PC-9 (cell line): ENCODE measurements at regions not wholly inside any gene's neighbourhood (a gene's known extent, or its start where the extent isn't known, plus 50 kb on each side); places are given as distances from the start of the nearest gene placed in this dataset.

Experiments used
- BruUV-seq: library from RNA; stranded (reverse); fragments of 400-500 nt; replicated peaks from 2 replicates; lab custom pipeline; 2021; lab: Mats Ljungman, UMichigan
- CTCF ChIA-PET: fragments of 300-600 bp; sonication (Branson Sonifier 250); formaldehyde crosslinking; loops from one replicate; lab custom pipeline; 2022; ENCODE audit warnings: antibody characterized with exemption; lab: Charles Lee
- POLR2A ChIA-PET: fragments of 300-600 bp; sonication (Branson Sonifier 250); formaldehyde crosslinking; loops from one replicate; lab custom pipeline; 2022; ENCODE audit warnings: antibody characterized with exemption; ENCODE audit not compliant: unreplicated experiment; lab: Charles Lee
- DNase-seq, 2 experiments: peaks; one replicate each; pipeline versions ENCODE4 v3.0.0 to v3.0.0-alpha.2; 2015 to 2022; ENCODE audit warnings: mixed read lengths in 1 of 2
- H2AFZ ChIP-seq: fragments of 200-600 bp; sonication (generic); 2 replicates; pipeline ENCODE4 v1.8.1; 2017; ENCODE audit warnings: antibody characterized with exemption
- H3F3A ChIP-seq: fragments of 200-600 bp; sonication (generic); 2 replicates; pipeline ENCODE4 v1.8.1; 2017; ENCODE audit warnings: antibody characterized with exemption, mild to moderate bottlenecking, low read depth; ENCODE audit not compliant: insufficient read depth
- H3K27ac ChIP-seq: fragments of 200-600 bp; sonication (generic); 2 replicates; pipeline ENCODE4 v1.6.1; 2016; ENCODE audit warnings: mixed run types
- H3K27me3 ChIP-seq: fragments of 200-600 bp; sonication (generic); 2 replicates; pipeline ENCODE4 v1.6.1; 2016; ENCODE audit warnings: low read depth, mixed run types; ENCODE audit not compliant: insufficient read depth
- H3K36me3 ChIP-seq: fragments of 200-600 bp; sonication (generic); 2 replicates; pipeline ENCODE4 v1.6.1; 2016; ENCODE audit warnings: low read depth, mixed run types
- H3K4me1 ChIP-seq: fragments of 200-600 bp; sonication (generic); replicated peaks from 2 replicates; pipeline ENCODE4 v1.6.1; 2016; ENCODE audit warnings: mixed run types; ENCODE audit not compliant: insufficient read depth
- H3K4me2 ChIP-seq: fragments of 200-600 bp; sonication (generic); 2 replicates; pipeline ENCODE4 v1.6.1; 2017; ENCODE audit warnings: mixed run types
- H3K4me3 ChIP-seq: fragments of 200-600 bp; sonication (generic); 2 replicates; pipeline ENCODE4 v1.6.1; 2016; ENCODE audit warnings: mixed run types
- H3K79me2 ChIP-seq: fragments of 200-600 bp; sonication (generic); 2 replicates; pipeline ENCODE4 v1.6.1; 2017; ENCODE audit warnings: low read depth, mixed run types
- H3K9me2 ChIP-seq: fragments of 200-600 bp; sonication (generic); 2 replicates; pipeline ENCODE4 v1.8.1; 2017; ENCODE audit warnings: mild to moderate bottlenecking; ENCODE audit not compliant: insufficient read depth
- H3K9me3 ChIP-seq: fragments of 200-600 bp; sonication (generic); 2 replicates; pipeline ENCODE4 v1.8.1; 2016; ENCODE audit warnings: low read depth; ENCODE audit not compliant: insufficient read depth
- H4K20me1 ChIP-seq: fragments of 200-600 bp; sonication (generic); 2 replicates; pipeline ENCODE4 v1.8.1; 2017; ENCODE audit not compliant: insufficient read depth
- CTCF ChIP-seq: fragments of 200-600 bp; sonication (generic); conservative IDR thresholded peaks from 2 replicates; pipeline ENCODE4 v1.6.1; 2017; ENCODE audit warnings: mixed run types, antibody characterized with exemption, mild to moderate bottlenecking, moderate library complexity
- EZH2 ChIP-seq: fragments of 200-600 bp; sonication (generic); IDR thresholded peaks from 2 replicates; pipeline ENCODE4 v1.8.0; 2017; ENCODE audit warnings: antibody characterized with exemption, low read depth
- intact Hi-C: fragments of 100-400 bp; cut with micrococcal nuclease; formaldehyde crosslinking; loops from one replicate; pipeline ENCODE4 v1.10.0; 2022; ENCODE audit not compliant: unreplicated experiment

DNA sequence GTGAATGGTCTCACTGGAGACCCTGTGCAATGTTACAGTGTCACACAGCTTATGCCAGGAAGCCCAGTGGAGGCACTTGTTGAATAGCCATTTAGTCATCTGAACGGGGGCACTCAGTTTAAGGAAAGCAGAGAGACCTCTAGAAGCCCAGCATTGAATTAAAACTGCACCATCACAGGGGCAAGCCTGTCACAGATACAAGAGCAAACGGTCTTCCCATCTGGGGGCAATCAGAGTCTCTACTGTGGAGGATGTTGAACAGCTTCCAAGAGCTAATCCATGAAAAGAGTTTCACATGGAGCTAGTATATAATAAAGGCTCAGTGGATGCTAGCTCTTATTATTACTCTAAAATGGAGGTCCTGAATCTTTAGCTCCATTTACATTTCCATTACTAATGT is 553.7 kb upstream of the ARRDC4 start:
- H3K4me3 ChIP-seq: no peak overlapping the region
- ChIA-PET CTCF (no interaction called here), POLR2A (no interaction called here)
- H3K4me1 ChIP-seq: no peaks in the 10 kb centered on the region
- no TSS peak for BruUV-seq
- TF ChIP-seq CTCF (no peak), EZH2 (no peak)
- no peaks in the 10 kb centered on the region for H4K20me1 ChIP-seq
- no peaks in the 10 kb centered on the region; the same call in 1 of the 2 replicates for H3K9me3 ChIP-seq
- no peak overlapping the region for H2AFZ ChIP-seq
- peaks cover 6% of the 10 kb centered on the region; the same call in 1 of the 2 replicates for H3K27me3 ChIP-seq
- H3K27ac ChIP-seq: no peak overlapping the region
- DNase-seq: no peak
- no peaks in the 10 kb centered on the region for H3K79me2 ChIP-seq
- no peaks in the 10 kb centered on the region for H3K9me2 ChIP-seq
- H3K36me3 ChIP-seq: no peaks in the 10 kb centered on the region
- intact Hi-C loops: no loop called here
- H3F3A ChIP-seq: no peaks in the 10 kb centered on the region
- no peak overlapping the region for H3K4me2 ChIP-seq

DNA sequence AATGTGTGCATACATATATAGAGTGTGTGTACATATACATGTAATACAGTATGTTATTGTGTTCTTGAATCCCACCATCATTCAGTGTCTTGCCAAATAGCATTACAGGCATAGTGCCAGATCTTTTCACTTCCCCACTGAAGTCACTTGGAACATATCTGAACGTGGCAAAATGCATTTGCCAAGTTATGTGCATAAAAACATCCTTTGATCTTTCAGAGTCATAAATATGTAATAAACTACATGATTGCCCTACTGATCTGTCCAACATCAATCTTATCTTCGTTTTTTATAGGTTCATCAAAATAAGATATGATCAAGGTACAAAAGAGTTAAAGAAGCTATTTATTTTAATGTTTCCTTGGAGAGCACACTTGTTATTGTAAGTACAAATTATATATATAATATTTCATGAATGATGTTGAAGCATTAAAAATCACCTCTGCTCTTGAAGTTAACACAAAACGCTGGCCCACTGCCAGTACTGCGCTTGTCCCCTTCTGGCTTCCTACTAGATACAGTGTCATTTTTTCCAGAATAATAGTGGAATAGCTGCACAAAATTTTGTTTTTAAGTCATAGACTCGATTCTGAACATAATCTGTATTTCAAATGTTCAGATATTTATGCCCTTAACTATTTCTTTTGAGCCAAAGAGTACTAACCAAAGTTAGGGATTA is 549.5 kb upstream of the ARRDC4 start:
- Histone ChIP-seq H2AFZ (no peak overlapping the region), H3K27ac (no peak overlapping the region), H4K20me1 (no peaks in the 10 kb centered on the region), H3K4me2 (no peak overlapping the region), H3K9me3 (no peaks in the 10 kb centered on the region; the same call in 1 of the 2 replicates), H3K36me3 (no peaks in the 10 kb centered on the region), H3K4me3 (no peak overlapping the region), H3K9me2 (no peaks in the 10 kb centered on the region), H3F3A (no peaks in the 10 kb centered on the region), H3K79me2 (no peaks in the 10 kb centered on the region), H3K27me3 (peaks cover 6% of the 10 kb centered on the region; the same call in 1 of the 2 replicates), H3K4me1 (no peaks in the 10 kb centered on the region)
- BruUV-seq: no TSS peak
- no peak for DNase-seq
- intact Hi-C loops: no loop called here
- ChIA-PET POLR2A (no interaction called here), CTCF (no interaction called here)
- TF ChIP-seq EZH2: no peak
- TF ChIP-seq CTCF: no peak

GRCh38 chr15:97420130-97420529 is 540.4 kb upstream of the ARRDC4 start:
- Histone ChIP-seq H3K27ac (no peak overlapping the region), H3K4me1 (no peaks in the 10 kb centered on the region), H3K4me3 (no peak overlapping the region), H3K27me3 (no peaks in the 10 kb centered on the region), H4K20me1 (no peaks in the 10 kb centered on the region), H2AFZ (no peak overlapping the region), H3K9me3 (no peaks in the 10 kb centered on the region), H3K4me2 (no peak overlapping the region), H3K36me3 (no peaks in the 10 kb centered on the region), H3K9me2 (no peaks in the 10 kb centered on the region), H3F3A (no peaks in the 10 kb centered on the region), H3K79me2 (no peaks in the 10 kb centered on the region)
- DNase-seq: no peak
- intact Hi-C loops: no loop called here
- POLR2A ChIA-PET: no interaction called here
- TF ChIP-seq EZH2: no peak
- BruUV-seq: no TSS peak
- CTCF ChIA-PET: no interaction called here

DNA sequence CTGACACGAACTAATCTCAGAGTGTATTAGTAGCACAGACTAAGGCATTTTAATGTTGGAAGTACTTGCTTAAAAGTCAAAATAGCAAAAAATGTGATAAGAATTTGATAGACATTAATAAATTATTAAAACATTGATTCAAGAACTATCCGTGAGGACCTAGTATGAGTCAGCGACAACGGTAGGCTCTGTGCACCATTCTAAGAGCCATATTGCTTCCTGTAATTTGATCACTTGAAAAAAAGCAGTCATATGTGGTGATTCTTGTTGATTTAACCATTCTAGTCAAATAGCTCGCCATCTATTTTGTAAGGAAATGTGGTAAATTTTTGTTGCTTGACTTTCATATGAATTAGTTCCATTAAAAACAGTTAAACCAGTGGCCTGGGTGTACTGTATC is 534.9 kb upstream of the ARRDC4 start:
- TF ChIP-seq CTCF (no peak), EZH2 (no peak)
- intact Hi-C loops: no loop called here
- CTCF ChIA-PET: no interaction called here

More for the DNA sequence above, 534.9 kb upstream of the ARRDC4 start:
- no peaks in the 10 kb centered on the region for H4K20me1 ChIP-seq
- H3K4me1 ChIP-seq: no peaks in the 10 kb centered on the region
- no peak overlapping the region for H3K4me2 ChIP-seq
- H3K9me2 ChIP-seq: no peaks in the 10 kb centered on the region
- H3K36me3 ChIP-seq: no peaks in the 10 kb centered on the region
- POLR2A ChIA-PET: no interaction called here
- H3K9me3 ChIP-seq: no peaks in the 10 kb centered on the region
- no peaks in the 10 kb centered on the region for H3K79me2 ChIP-seq
- no peak overlapping the region for H3K27ac ChIP-seq
- no peaks in the 10 kb centered on the region for H3K27me3 ChIP-seq
- no TSS peak for BruUV-seq
- H3F3A ChIP-seq: no peaks in the 10 kb centered on the region
- H3K4me3 ChIP-seq: no peak overlapping the region
- H2AFZ ChIP-seq: no peak overlapping the region
- DNase-seq: no peak
